GM19468 (cell line): ENCODE measurements at regions not wholly inside any gene's neighbourhood (a gene's known extent, or its start where the extent isn't known, plus 50 kb on each side); places are given as distances from the start of the nearest gene placed in this dataset.

ENCODE experiments used
- ATAC-seq: cut with Tn5 transposase; IDR thresholded peaks from one replicate; pipeline ENCODE4 v1.9.1; 2021; ENCODE audit warnings: mild to moderate bottlenecking, moderate library complexity, moderate number of reproducible peaks; ENCODE audit not compliant: unreplicated experiment; ENCODE audit errors: extremely low read depth

DNA sequence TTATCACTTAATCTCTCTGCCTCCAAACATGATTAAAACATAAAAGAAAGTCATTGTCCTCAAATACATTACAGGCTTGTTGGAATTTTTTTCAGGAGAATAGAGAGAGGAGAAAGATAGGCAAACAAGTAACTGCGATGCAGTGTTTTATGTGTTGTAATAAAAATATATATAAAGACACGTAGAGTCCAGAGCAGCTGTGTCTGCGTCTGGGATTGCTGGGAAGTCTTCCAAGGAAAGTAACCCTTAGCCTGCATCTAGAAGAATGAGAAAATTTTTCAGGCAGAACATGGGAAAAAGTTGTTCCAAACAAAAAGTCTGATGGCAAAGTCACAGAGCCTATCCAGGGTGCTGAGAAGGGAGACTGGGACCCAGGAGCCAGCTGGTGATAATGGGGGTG is 91.8 kb upstream of the ST6GAL2 start:
- ATAC-seq, result no peak

DNA sequence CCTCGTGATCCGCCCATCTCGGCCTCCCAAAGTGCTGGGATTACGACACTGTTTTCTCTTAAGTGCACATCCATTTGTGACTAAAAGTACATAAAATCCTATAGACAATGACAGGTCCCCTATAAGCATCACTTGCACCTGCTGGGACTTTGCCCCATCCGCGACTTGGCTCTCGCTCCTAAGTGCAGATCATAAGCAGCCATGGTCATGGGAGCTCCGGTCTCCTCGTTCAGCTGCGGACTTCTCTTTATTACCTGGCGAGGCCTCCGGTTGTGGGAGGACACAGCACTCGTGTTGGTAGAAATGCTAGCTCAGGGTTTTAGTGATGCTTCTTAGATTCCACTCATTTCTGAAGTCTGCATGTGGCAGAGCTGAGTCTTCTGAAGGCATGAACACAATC is 92.7 kb upstream of the ST6GAL2 start:
- ATAC-seq, result no peak

DNA sequence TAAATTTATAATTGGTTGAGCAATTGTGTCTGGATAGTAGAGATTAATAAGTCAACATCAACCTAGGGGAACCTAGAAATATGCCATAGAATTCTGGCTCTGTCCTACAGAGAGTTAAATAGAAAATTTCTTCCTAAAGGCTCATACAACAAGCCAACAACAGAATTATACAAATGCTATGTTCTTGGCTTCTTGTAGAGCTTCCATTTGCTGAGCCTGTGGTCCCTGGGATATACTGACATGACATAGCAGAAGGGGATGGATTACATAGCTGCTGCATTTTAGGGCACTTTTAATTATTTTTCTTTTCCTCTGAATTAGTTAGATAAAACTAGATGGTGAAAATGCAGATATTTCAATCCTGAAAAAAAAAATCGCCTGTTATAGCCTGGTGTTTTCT is 95.5 kb upstream of the ST6GAL2 start:
- no peak for ATAC-seq

DNA sequence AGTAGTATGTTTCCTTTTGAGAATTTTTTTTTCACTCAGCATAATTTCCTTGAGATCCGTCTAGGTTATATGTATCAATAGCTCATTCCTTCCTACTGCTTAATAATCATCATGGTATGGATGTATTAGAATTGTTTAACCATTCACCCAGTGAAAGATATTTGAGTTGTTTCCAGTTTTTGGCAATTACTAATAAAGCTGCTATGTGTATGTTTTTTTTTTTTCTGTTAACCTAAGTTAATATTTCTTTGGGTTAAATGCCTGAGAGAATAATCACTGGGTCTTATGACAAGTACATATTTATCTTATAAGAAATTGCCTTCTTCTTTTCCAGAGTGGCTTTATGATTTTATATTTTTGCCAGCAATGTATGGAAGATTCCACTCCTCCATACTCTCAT is 96.4 kb upstream of the ST6GAL2 start:
- ATAC-seq, result no peak

DNA sequence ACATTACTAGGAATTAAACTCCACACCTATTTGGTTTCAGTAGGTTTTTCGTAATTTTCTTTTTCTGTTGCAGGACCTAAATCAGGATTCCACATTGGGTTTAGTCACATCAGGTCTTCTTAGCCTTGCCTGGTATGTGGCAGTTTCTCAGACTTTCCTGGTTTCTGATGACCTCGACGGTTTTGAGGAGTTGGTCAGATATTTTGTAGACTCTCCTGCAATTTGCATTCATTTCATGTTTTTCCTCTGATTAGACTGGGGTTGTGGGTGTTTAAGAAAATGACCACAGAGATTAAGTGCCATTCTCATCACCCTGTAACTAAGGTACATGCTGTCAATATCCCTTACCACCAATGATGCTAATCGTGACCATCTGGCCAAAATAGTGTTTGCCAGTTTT is 97.3 kb upstream of the ST6GAL2 start:
- no peak for ATAC-seq

DNA sequence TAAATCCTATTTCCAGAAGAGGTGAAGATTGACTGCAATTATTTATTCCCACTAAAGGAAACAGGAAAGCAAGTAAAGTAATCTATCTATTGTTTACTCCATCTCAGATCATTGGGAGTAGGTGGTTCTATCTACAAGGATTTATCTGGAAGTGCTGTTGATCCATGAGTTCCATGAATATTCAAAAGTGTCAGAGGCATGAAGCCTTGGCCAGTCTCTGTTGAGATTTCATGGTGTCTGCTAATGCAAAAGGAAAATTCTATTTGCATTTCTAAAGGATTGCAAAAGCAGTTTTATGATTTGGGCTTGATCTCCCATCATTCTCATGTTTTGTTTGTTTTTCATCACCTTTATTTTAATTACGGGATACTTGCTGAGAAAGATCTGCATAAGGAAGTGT is 102.4 kb upstream of the ST6GAL2 start:
- no peak for ATAC-seq

DNA sequence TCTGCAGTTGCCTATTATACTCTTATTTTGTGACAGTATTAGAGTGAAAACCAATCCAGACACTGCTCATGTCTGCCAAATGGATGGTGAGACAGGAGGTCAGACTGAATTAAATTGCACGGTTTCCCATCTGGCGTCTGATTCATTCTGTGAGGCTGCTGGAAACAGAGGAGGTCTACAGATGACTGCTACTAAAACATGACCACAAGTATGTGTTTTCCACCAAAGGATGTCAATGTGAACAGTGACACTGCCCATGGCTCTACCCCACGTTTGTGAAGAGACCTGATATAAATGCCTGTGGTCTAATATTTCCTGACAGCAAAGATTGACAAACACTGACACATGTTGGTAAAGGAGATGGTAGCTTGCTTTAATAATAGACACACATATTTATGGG is 104.3 kb upstream of the ST6GAL2 start:
- ATAC-seq, result no peak

DNA sequence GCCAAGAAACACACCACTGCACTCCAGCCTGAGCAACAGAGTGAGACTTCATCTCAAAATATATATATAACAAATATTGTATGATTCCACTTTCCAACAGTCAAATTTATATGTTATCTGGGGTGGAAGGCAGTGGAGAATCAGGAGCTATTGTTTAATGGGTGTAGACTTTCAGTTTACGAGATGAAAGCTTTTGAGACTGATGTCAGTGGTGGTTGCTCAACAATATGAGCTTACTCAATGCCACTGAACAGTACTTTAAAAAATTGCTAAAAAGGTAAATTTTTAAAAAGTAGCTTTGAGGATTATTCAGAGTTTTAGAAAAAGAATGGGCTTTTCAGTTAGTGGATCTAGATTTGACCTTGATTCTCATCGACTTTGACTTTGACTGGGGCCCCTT is 105.9 kb upstream of the ST6GAL2 start:
- ATAC-seq, result no peak

DNA sequence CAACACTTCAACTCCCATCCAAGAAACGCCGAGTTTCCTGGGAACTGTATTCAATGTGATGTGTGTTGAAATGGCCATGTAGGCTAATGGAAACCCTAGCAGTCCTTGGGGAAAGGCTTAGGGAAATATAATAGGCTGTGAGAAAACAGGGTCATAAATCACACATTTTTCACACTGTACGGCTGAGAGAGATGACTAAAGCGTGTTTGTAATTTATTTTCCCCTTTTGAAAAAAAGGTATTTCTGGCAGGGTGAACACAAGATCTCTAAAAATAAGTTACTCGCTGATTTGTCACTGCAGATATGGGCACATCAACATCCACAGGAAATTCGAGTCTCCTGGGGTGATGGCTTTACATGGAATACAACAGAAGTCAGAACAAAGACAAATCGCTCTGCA is 109.6 kb upstream of the ST6GAL2 start:
- no peak for ATAC-seq

DNA sequence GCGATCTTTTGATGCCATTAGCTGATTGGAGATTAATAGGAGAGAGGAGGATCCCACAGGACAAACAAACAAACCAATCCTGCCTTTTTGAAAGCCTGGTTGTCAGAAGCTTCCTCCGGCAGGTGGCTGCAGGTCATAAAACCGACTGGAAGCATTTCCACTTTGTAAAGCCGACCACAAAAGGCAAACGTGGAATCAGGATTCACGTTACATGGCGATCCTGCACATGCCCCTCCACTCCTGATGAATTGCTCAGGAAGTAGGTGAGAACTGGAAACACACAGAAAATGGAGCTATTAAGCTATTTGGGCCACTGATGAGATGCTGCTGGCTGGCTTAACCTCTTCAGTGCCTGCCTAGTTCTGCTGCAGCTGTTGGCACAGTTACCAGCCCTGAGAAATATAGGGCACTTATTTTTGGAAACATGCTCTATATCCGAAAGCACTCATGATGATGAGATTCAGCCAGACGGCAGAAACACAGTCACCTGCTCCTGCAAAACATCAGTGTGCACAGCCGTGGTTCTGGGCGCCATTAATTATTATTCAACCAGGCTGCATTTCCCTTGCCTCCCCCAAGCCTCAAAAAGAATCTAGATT is 110.3 kb upstream of the ST6GAL2 start:
- no peak for ATAC-seq

DNA sequence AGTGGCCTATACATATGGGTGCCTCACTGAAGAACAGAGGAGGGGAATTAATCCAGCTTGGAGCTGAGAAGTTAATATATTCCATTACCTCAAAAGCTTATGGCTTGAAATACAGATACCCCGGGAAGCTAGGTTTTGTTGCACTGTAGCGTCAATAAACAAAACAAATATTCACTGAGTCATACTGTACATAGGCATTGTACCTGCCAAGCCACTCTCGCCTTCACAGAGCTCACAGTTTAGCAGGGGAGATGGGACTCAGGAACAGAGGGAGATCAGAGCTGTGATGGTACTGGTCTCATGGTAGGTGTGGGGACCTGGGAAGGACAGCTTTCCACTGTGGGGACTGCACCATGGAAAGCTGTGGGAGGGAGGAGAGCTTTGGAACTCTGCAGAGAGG is 111.2 kb upstream of the ST6GAL2 start:
- no peak for ATAC-seq

DNA sequence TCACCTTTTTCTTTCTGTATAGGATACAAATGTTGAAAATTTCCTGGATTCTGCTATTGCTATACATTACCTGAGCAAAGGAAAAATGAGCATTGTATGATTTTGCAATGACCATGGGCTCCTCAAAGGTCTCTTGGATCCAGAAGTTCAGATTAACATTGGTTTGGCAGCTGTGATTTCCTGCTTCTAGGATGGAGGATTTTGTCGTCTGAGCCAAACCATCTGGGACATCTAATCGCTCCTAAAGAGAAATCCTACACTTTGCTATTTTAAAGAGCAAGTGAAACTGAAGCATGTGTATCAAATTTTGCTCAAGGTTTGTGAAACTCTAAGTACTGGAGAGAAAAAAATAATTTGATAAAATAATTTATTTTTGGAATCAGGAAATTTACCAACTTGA is 115.1 kb upstream of the ST6GAL2 start:
- ATAC-seq, result no peak

DNA sequence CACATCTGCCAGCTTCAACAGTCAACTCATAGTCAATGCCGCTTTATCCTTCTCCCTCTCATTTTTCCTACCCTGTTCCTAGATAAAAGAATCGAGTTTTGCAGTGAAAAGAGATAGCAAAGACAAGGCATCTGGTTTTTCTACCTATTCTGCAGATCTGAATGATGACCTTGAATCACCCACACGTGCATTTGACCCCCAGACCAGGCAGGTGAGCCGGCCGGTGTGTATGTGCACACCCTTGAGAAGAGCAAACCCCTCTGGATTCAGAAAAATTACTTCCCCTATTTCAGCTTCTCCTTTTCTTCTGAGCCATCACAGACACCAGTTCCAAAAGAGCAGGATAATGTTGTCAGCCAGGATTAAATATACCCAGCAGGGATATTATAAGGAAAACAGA is 115.6 kb upstream of the ST6GAL2 start:
- ATAC-seq, result no peak

DNA sequence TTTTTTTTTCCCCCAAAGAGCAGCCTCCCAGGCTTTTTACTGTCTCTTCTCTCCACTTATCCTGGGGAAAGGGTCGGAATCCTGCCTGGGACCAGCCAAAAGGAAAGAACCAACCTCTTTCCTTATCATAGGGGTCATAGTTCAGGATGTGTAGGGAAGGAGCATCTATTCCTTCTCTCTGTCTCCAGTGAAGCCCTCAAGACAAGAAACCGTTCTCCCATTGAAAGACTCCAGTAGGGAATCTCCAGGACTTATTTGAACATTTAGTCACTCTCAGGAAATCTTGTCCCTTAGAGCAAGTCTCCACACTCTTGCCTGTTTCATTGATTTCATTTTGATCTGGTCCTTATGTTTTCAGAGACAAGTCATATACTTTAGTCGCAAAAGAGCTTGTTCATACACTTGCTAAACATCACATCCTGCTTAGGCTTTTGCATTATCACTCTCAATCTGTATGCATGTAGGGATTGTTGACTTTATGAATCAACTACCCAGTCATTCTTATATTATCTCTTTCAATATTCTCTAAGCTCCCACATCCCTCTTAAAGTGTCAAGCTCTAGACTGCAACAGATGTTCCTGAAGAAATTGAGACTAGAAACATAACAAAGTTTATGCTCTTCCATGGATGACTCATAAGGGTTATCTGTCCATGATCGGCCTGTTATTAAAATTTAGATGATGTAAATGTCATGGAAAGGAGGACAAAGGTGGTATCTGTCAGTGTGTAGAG is 116.2 kb upstream of the ST6GAL2 start:
- no peak for ATAC-seq

DNA sequence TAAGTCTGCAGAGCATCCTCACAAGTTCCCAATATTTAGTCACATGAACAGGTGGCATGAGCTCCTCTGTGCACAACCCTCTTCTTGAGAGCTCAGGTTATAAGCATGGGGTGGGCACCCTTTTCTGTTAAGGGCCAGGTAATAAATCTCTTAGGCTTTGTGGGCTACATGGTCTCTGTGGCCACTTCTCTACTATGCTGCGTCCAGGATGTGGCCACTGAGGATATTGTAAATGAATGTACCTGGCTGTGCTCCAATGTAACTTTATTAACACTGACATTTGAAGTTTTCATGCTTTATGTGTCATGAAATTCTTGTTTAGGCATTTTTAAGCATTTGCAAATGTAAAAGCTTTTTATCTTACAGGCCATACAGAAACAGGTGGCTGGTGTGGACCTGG is 116.8 kb upstream of the ST6GAL2 start:
- ATAC-seq, result no peak

DNA sequence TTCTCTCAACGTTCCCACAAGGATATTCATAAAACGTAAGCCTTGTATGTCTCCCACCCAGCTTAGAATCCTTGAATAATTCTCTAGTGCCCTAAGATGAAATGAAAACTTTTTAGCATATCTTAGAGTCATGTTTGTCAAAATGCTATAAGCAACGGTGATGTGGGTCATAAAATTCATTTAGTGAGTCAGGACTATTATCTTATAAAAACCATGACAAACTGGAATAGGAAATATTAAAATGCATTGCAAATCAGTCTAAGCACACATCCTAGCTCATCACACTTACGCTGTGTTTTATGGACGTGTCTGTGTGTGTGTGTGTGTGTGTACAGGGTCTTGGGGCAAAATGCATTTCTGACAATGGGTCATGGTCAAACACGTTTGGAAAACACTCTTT is 119.9 kb upstream of the ST6GAL2 start:
- no peak for ATAC-seq

DNA sequence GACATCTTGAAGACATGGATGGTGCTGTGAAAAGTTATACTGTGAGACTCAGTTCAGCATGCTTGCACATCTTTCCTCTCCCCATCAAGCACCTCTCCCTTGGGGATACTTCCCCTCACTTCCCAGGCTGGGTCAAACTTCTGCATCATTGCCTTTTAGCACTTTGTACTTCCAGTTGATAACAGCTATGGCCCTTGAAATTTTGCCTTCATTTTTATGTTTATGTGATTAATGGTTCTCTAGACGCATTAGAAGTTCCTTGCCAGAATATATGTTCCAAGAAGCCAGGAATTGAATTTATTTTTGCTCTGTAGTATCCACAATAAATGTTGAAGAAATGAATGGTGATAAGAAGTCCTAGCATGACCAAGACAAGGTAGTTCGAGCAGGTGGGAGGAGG is 120.9 kb upstream of the ST6GAL2 start:
- ATAC-seq, result no peak

DNA sequence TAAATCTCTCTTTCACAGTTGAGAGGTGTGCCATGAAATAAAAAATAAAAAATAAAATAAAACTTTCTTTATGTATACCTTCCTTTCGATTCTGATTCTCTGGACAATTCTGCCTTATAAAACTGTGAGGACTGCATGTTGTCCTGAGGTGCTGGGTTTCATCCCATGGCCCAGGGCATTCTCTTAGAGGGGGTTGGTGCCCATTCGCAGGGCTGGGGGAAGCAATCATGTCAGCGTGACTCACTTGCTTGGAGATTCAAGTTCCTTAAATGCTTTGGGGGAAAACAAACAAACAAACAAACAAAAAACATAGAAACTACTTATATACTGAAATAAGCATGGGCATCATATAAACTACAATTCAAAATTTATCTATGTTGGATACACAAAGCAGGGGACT is 122.0 kb upstream of the ST6GAL2 start:
- no peak for ATAC-seq

DNA sequence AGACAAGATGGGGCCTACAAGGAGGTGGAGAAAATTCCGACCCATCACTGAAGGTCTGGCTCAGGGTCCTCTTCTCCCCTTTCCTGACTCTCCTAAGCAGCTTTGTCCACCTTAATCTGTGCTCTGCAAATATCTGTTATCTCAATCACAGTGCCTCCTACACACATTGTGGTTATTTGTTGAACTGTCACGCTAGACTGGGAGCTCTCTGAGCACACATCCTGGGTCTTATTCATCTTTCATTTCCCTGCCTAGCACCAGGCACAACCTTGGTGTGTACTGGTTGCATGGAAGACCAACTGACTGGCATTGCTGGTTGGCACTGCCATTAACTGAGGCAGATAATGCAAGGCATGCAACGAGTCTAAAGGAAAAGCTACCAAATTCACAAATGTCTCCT is 122.9 kb upstream of the ST6GAL2 start:
- no peak for ATAC-seq

DNA sequence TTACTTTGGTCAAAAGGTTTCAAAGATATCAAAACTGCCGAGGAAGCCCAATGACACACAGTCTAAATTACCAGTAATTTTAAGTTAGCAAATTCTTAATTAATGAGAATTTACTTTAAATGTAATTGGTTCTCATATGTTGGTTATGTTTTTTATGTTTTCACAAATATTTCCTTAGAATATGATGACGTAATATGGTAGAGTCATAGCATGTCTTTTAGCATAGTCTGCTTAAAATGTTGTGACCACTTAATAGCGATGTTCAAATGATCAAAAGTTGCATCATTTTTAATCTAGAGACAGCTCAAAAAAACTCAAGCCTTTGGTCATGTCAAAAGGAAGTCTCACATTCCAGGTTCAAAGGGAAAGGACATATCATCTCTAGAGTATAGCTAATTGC is 123.3 kb upstream of the ST6GAL2 start:
- ATAC-seq, result no peak

DNA sequence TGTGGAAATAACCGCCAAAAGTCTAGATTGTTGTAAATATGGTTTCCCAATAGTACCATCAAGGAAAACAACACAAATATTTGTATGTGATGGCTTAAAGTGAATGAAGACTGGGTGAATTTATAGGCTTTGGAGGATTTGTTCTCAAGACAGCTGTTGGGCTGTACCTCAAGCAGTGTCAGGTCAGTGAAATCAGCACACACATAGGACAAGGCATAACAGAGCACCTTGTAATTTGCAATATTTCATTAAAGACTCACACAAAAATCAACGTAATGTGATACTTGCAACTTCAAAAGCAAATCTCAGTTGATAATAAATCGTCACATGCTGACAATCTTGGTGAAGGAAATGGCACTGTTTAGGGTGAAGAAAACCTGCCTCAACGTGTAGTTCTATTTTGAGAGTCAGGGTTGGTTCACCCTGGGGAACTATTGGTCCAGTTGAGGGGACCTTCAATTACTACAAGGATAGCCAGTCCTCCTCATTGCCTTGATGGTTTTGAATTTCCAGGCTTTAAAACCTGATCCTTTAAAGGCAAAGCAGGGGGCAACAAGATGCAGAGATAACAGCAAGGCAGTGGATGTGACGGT is 126.8 kb upstream of the ST6GAL2 start:
- no peak for ATAC-seq

DNA sequence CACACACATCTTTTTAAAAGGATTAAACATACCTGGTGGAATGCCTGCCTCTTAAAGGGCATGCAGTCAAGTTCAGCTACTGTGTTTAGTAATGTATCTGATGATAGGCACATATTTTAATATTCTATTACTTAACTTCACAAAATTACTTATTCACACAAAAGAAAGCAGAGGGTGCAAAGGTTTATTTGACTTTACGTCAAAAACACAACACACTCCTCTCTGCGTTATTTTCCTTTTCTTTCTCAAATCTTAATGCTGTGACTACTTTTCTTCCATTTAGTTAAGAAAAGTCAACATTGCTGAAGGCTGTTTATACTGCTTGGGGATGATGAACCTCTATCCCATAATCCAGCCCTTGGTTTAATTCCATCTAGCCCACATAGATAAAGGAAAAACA is 127.9 kb upstream of the ST6GAL2 start:
- ATAC-seq, result no peak
